ENCODE measurements at regions not wholly inside any gene's neighbourhood (a gene's known extent, or its start where the extent isn't known, plus 50 kb on each side); places are given as distances from the start of the nearest gene placed in this dataset.

DNA sequence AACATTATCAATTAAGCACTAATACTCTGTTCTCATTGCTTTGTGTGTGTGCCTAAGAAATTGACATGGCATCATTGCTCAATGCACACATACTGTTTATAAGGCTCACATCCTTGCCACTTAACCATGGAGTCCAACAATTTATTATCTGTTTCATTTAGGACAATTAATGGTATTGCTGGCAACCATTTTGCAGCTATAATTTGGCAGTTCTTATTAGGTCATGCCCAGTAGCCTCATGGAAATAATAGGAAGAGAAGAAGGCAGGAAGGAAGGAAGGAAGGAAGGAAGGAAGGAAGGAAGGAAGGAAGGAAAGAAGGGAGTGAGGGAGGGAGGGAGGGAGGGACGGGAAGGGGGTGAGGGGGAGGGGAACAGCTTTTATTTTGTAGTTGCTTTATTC, 285.5 kb upstream of the SLC24A2 start:
- Histone ChIP-seq H2BK20ac (ENCODE audit: low read depth, low read length) (no peak overlapping the region), H3K23ac (ENCODE audit: low read depth, low read length) (no peak overlapping the region), H2BK15ac (ENCODE audit: low read depth, low read length) (no peak overlapping the region), H4K8ac (ENCODE audit: low read depth in 2 of 2, low read length in 2 of 2) (no peak overlapping the region), H3K9me3 (ENCODE audit: control insufficient read depth, insufficient read depth, low read length) (no peaks in the 10 kb centered on the region), H3K27ac (ENCODE audit: insufficient read depth, low read length) (no peak overlapping the region), H3K9me1 (ENCODE audit: insufficient read depth, low read length) (no peaks in the 10 kb centered on the region), H2AK9ac (replicated peaks; ENCODE audit: low read depth, low read length, poor library complexity) (no peak overlapping the region), H3K4me1 (ENCODE audit: control insufficient read depth, insufficient read depth, low read length) (no peaks in the 10 kb centered on the region), H3K18ac (ENCODE audit: low read depth, low read length) (no peak overlapping the region), H3K4ac (ENCODE audit: low read depth, low read length) (no peak overlapping the region), H3K4me3 (ENCODE audit: insufficient read depth, low read depth, low read length) (no peak overlapping the region), H3K4me2 (ENCODE audit: low read depth, low read length) (no peak overlapping the region), H3K9ac (ENCODE audit: low read depth, low read length) (no peak overlapping the region), H3K56ac (ENCODE audit: extremely low read depth, insufficient read depth, low read length) (no peak overlapping the region), H4K91ac (ENCODE audit: insufficient read depth, low read depth, low read length) (no peak overlapping the region), H3K27me3 (ENCODE audit: control insufficient read depth, insufficient read depth, low read length) (peaks cover 3% of the 10 kb centered on the region; the same call in 1 of the 2 replicates), H3K14ac (replicated peaks; ENCODE audit: low read depth, low read length) (no peak overlapping the region), H4K20me1 (ENCODE audit: insufficient read depth, low read length) (no peaks in the 10 kb centered on the region), H2BK120ac (ENCODE audit: low read depth, low read length) (no peak overlapping the region), H4K5ac (ENCODE audit: low read depth, low read length) (no peak overlapping the region), H2BK5ac (ENCODE audit: low read depth, low read length, poor library complexity, severe bottlenecking) (no peak overlapping the region), H3K79me1 (ENCODE audit: low read depth in 1 of 2, low read length in 2 of 2) (no peaks in the 10 kb centered on the region), H2AFZ (replicated peaks; ENCODE audit: low read length, poor library complexity) (no peak overlapping the region), H2AK5ac (ENCODE audit: low read depth, low read length) (no peak overlapping the region), H3K36me3 (ENCODE audit: control insufficient read depth, insufficient read depth, low read length) (no peaks in the 10 kb centered on the region)
- dilution Hi-C loops (cut with HindIII; ENCODE audit: low sequenced_read_pairs, unreplicated experiment): no loop called here
- in situ Hi-C loops (cut with MboI; ENCODE audit: low sequenced_read_pairs): no loop called here
- DNase-seq: no peak
- no peak for ATAC-seq (ENCODE audit: low read depth)
- BruUV-seq (replicated peaks): no TSS peak
- POLR2A ChIA-PET (ENCODE audit: unreplicated experiment): no interaction called here
- intact Hi-C loops (cut with micrococcal nuclease): no loop called here
- no CpG with 5 or more reads among the region's 1 CpG for WGBS, 2 experiments (ENCODE audit: extremely low coverage in 2 of 2, insufficient read length in 1 of 2)
- CTCF ChIA-PET: interaction anchor here (0.6 kb wide), 1 partner anchor 149 kb away, joined by 3 read pairs; no protein-coding TSS in a partner anchor
- TF ChIP-seq CEBPB (IDR thresholded peaks at IDR 0.05; ENCODE audit: low read depth, low read length) (no peak), SMC3 (IDR thresholded peaks at IDR 0.05; ENCODE audit: low read depth, low read length) (no peak), RFX5 (IDR thresholded peaks at IDR 0.05; ENCODE audit: low read depth, low read length) (no peak), CHD1 (IDR thresholded peaks at IDR 0.05; ENCODE audit: low read depth, low read length) (no peak), BHLHE40 (IDR thresholded peaks at IDR 0.05; ENCODE audit: low read depth, low read length) (no peak), MAZ (IDR thresholded peaks at IDR 0.05; ENCODE audit: borderline replicate concordance, low read depth, low read length) (no peak), MAFK (IDR thresholded peaks at IDR 0.05; ENCODE audit: low read depth, low read length) (no peak), FOS (IDR thresholded peaks at IDR 0.05; ENCODE audit: low read depth, low read length) (no peak), POLR2A (IDR thresholded peaks at IDR 0.05; ENCODE audit: low read depth, low read length) (no peak), RAD21 (IDR thresholded peaks at IDR 0.05; ENCODE audit: low read length) (no peak), RCOR1 (IDR thresholded peaks at IDR 0.05; ENCODE audit: insufficient replicate concordance, low read length) (no peak), NFE2L2 (IDR thresholded peaks at IDR 0.05; ENCODE audit: low read depth, low read length) (no peak)
- TF ChIP-seq, protein P1, sequence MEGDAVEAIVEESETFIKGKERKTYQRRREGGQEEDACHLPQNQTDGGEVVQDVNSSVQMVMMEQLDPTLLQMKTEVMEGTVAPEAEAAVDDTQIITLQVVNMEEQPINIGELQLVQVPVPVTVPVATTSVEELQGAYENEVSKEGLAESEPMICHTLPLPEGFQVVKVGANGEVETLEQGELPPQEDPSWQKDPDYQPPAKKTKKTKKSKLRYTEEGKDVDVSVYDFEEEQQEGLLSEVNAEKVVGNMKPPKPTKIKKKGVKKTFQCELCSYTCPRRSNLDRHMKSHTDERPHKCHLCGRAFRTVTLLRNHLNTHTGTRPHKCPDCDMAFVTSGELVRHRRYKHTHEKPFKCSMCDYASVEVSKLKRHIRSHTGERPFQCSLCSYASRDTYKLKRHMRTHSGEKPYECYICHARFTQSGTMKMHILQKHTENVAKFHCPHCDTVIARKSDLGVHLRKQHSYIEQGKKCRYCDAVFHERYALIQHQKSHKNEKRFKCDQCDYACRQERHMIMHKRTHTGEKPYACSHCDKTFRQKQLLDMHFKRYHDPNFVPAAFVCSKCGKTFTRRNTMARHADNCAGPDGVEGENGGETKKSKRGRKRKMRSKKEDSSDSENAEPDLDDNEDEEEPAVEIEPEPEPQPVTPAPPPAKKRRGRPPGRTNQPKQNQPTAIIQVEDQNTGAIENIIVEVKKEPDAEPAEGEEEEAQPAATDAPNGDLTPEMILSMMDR (conservative IDR thresholded peaks at IDR 0.05; ENCODE audit: low read depth, low read length): no peak
- TF ChIP-seq, protein P2, sequence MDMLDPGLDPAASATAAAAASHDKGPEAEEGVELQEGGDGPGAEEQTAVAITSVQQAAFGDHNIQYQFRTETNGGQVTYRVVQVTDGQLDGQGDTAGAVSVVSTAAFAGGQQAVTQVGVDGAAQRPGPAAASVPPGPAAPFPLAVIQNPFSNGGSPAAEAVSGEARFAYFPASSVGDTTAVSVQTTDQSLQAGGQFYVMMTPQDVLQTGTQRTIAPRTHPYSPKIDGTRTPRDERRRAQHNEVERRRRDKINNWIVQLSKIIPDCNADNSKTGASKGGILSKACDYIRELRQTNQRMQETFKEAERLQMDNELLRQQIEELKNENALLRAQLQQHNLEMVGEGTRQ (IDR thresholded peaks at IDR 0.05; ENCODE audit: low read depth, low read length): no peak
